ENCODE measurements at regions not wholly inside any gene's neighbourhood (a gene's known extent, or its start where the extent isn't known, plus 50 kb on each side); places are given as distances from the start of the nearest gene placed in this dataset.

GRCh38 chr7:81135324-81135723 lies 216.5 kb upstream of the SEMA3C start:
- 79 to 82% (median 81%) methylated on average over 4 of the region's 4 CpGs for WGBS, 3 donors
- no peaks in the 10 kb centered on the region for H3K9me3 ChIP-seq
- DNase-seq, result no peak

GRCh38 chr7:81128011-81128410 lies 209.2 kb upstream of the SEMA3C start:
- Histone ChIP-seq H3K27ac (no peak overlapping the region), H3K27me3 (no peaks in the 10 kb centered on the region), H3K4me1 (ENCODE audit: insufficient read depth) (no peaks in the 10 kb centered on the region), H3K36me3 (no peaks in the 10 kb centered on the region), H3K4me3 (no peak overlapping the region), H3K9me3 (no peaks in the 10 kb centered on the region)
- WGBS, 3 donors, result 80 to 93% (median 88%) methylated on average over 1 of the region's 1 CpG
- DNase-seq, result no peak
- TF ChIP-seq EP300 (IDR thresholded peaks at IDR 0.05), result no peak
- TF ChIP-seq POLR2A (IDR thresholded peaks at IDR 0.05), result no peak
- TF ChIP-seq, protein P1, sequence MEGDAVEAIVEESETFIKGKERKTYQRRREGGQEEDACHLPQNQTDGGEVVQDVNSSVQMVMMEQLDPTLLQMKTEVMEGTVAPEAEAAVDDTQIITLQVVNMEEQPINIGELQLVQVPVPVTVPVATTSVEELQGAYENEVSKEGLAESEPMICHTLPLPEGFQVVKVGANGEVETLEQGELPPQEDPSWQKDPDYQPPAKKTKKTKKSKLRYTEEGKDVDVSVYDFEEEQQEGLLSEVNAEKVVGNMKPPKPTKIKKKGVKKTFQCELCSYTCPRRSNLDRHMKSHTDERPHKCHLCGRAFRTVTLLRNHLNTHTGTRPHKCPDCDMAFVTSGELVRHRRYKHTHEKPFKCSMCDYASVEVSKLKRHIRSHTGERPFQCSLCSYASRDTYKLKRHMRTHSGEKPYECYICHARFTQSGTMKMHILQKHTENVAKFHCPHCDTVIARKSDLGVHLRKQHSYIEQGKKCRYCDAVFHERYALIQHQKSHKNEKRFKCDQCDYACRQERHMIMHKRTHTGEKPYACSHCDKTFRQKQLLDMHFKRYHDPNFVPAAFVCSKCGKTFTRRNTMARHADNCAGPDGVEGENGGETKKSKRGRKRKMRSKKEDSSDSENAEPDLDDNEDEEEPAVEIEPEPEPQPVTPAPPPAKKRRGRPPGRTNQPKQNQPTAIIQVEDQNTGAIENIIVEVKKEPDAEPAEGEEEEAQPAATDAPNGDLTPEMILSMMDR (IDR thresholded peaks at IDR 0.05), result no peak
- intact Hi-C loops (cut with DNase I), result no loop called here

More at GRCh38 chr7:81135324-81135723, 216.5 kb upstream of the SEMA3C start:
- no peaks in the 10 kb centered on the region for H3K27me3 ChIP-seq
- no peaks in the 10 kb centered on the region for H3K36me3 ChIP-seq
- intact Hi-C loops (cut with DNase I), result no loop called here
- TF ChIP-seq, protein P1 (IDR thresholded peaks at IDR 0.05), result no peak
- no peak for TF ChIP-seq EP300 (IDR thresholded peaks at IDR 0.05)
- TF ChIP-seq POLR2A (IDR thresholded peaks at IDR 0.05), result no peak
- H3K4me1 ChIP-seq (ENCODE audit: insufficient read depth), result no peaks in the 10 kb centered on the region
- no peak overlapping the region for H3K4me3 ChIP-seq
- no peak overlapping the region for H3K27ac ChIP-seq

DNA sequence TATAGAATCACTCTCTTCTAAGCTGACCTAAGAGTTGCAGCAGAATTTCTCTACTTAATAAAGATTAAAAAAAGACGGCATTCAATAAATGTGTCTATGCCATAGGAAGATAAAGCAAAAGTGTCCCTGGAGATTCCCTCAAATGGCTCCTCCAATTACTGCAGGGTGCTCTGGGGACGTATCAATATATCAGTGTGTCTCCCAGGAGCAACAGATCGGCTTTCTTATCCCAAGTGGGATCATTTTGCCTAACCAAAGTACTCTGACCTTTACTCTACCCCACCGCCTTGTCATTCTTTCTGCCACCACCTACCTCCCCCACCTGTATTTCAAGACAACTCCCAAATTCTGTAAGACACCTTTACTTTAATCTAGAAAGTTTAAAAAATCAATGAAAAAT lies 202.0 kb upstream of the SEMA3C start:
- H3K27ac ChIP-seq, result no peak overlapping the region
- no peaks in the 10 kb centered on the region for H3K4me1 ChIP-seq (ENCODE audit: insufficient read depth)
- H3K27me3 ChIP-seq, result no peaks in the 10 kb centered on the region
- no peaks in the 10 kb centered on the region for H3K9me3 ChIP-seq
- DNase-seq, result no peak
- WGBS, 3 donors, result 76 to 82% (median 77%) methylated on average over 4 of the region's 4 CpGs
- no peaks in the 10 kb centered on the region for H3K36me3 ChIP-seq
- intact Hi-C loops (cut with DNase I), result no loop called here
- no peak overlapping the region for H3K4me3 ChIP-seq
- TF ChIP-seq, protein P1 (IDR thresholded peaks at IDR 0.05), result no peak
- TF ChIP-seq POLR2A (IDR thresholded peaks at IDR 0.05) (no peak), EP300 (IDR thresholded peaks at IDR 0.05) (no peak)

- Histone ChIP-seq H3K36me3 (no peaks in the 10 kb centered on the region), H3K27me3 (no peaks in the 10 kb centered on the region), H3K4me1 (ENCODE audit: insufficient read depth) (no peaks in the 10 kb centered on the region), H3K9me3 (no peaks in the 10 kb centered on the region), H3K27ac (no peak overlapping the region), H3K4me3 (no peak overlapping the region)
- intact Hi-C loops (cut with DNase I), result no loop called here
- no peak for DNase-seq
- 90 to 94% (median 90%) methylated on average over 4 of the region's 4 CpGs for WGBS, 3 donors
- TF ChIP-seq, protein P1 (IDR thresholded peaks at IDR 0.05), result no peak
- no peak for TF ChIP-seq EP300 (IDR thresholded peaks at IDR 0.05)
- no peak for TF ChIP-seq POLR2A (IDR thresholded peaks at IDR 0.05)
Observed at GRCh38 chr7:81120111-81120510, 201.3 kb upstream of the SEMA3C start.

DNA sequence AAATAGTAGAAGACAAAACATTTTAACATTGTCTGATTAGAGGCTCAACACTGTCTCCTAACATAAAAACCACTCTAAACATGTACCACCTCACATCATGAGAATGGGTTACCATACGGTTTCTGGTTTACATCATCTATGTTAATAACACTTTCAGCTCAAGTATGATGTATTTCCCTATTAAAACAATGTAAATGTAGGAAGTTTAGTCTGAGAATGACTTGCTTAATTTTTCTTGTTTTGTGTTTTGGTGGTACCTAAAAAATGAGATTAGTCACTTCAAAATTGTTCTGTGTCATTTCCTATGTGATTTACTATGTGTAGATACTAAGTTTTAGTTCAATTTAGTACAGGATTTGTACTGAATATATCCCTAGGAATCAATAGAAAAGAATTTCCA lies 195.8 kb upstream of the SEMA3C start:
- intact Hi-C loops (cut with DNase I), result no loop called here
- H3K27me3 ChIP-seq, result no peaks in the 10 kb centered on the region
- no peak for DNase-seq
- WGBS, 3 donors, result 90 to 94% (median 91%) methylated on average over 1 of the region's 1 CpG
- no peak overlapping the region for H3K27ac ChIP-seq
- H3K4me3 ChIP-seq, result no peak overlapping the region
- H3K36me3 ChIP-seq, result no peaks in the 10 kb centered on the region
- TF ChIP-seq EP300 (IDR thresholded peaks at IDR 0.05) (no peak), POLR2A (IDR thresholded peaks at IDR 0.05) (no peak)
- TF ChIP-seq, protein P1 (IDR thresholded peaks at IDR 0.05), result no peak
- no peaks in the 10 kb centered on the region for H3K9me3 ChIP-seq
- no peaks in the 10 kb centered on the region for H3K4me1 ChIP-seq (ENCODE audit: insufficient read depth)

Measured in ovary (tissue), 7 donors.